GM12878 (cell line): ENCODE measurements at regions not wholly inside any gene's neighbourhood (a gene's known extent, or its start where the extent isn't known, plus 50 kb on each side); places are given as distances from the start of the nearest gene placed in this dataset.

Experiments
- ATAC-seq: fragments of 200-7000 bp; cut with Tn5 transposase; 3 replicates; pipeline ENCODE4 v1.9.1; 2020; ENCODE audit warnings: mild to moderate bottlenecking, moderate library complexity
- BruUV-seq: library from RNA; stranded (reverse); fragments of 400-500 nt; replicated peaks from 2 replicates; lab custom pipeline; 2021; lab: Mats Ljungman, UMichigan
- CTCF ChIA-PET: fragments of 300-600 bp; sonication (Branson Sonifier 250); formaldehyde crosslinking; extraction: SDS; loops from one replicate; lab custom pipeline; 2021; ENCODE audit warnings: inconsistent platforms; lab: Yijun Ruan, JAX
- POLR2A ChIA-PET: fragments of 350-600 bp; formaldehyde crosslinking; extraction: SDS; loops from one replicate; lab custom pipeline; 2021; ENCODE audit warnings: inconsistent platforms; lab: Charles Lee
- RAD21 ChIA-PET: fragments of 300-600 bp; sonication (Branson Sonifier 250); formaldehyde crosslinking; loops from one replicate; lab custom pipeline; 2023; ENCODE audit warnings: antibody characterized with exemption; ENCODE audit not compliant: unreplicated experiment; lab: Charles Lee
- SMC1A ChIA-PET: fragments of 300-600 bp; sonication (Branson Sonifier 250); formaldehyde crosslinking; loops from one replicate; lab custom pipeline; 2023; ENCODE audit not compliant: unreplicated experiment, uncharacterized antibody; lab: Charles Lee
- DNase-seq: peaks from one replicate; pipeline ENCODE4 v3.0.0-alpha.2; 2011; ENCODE audit warnings: low read depth, low spot score
- FAIRE-seq: peaks from 3 replicates; lab custom pipeline; 2011; peaks lifted over from hg19 to GRCh38; lab: Jason Lieb, UNC
- H2AFZ ChIP-seq: 2 replicates; pipeline ENCODE4 v1.6.0; 2011; ENCODE audit warnings: low read depth, low read length, control low read depth; ENCODE audit not compliant: control insufficient read depth
- H3K27ac ChIP-seq: 2 replicates; pipeline ENCODE4 v1.5.1; 2011; ENCODE audit warnings: control low read depth; ENCODE audit not compliant: control insufficient read depth, insufficient read depth
- H3K27me3 ChIP-seq, 2 experiments: replicated peaks in 1 of 2; 2 replicates each; pipeline versions ENCODE4 v1.6.0 to v1.6.1; 2011; ENCODE audit warnings: low read length in 1 of 2; ENCODE audit not compliant: control insufficient read depth in 2 of 2, insufficient read depth in 2 of 2
- H3K36me3 ChIP-seq, 2 experiments: 2 replicates each; pipeline ENCODE4 v1.5.1; 2011; ENCODE audit warnings: low read length in 1 of 2; ENCODE audit not compliant: control insufficient read depth in 2 of 2, insufficient read depth in 2 of 2
- H3K4me1 ChIP-seq: 2 replicates; pipeline ENCODE4 v1.6.1; 2011; ENCODE audit warnings: mild to moderate bottlenecking, low read length, moderate library complexity, mixed read lengths; ENCODE audit not compliant: control insufficient read depth, insufficient read depth
- H3K4me2 ChIP-seq: 2 replicates; pipeline ENCODE4 v1.6.0; 2011; ENCODE audit warnings: control low read depth; ENCODE audit not compliant: control insufficient read depth, insufficient read depth
- H3K4me3 ChIP-seq: fragments of 200-600 bp; sonication (generic); 2 replicates; pipeline ENCODE4 v1.5.1; 2016
- H3K79me2 ChIP-seq: 2 replicates; pipeline ENCODE4 v1.6.0; 2011; ENCODE audit warnings: low read length; ENCODE audit not compliant: control insufficient read depth, insufficient read depth
- H3K9ac ChIP-seq: 2 replicates; pipeline ENCODE4 v1.8.0; 2011; ENCODE audit warnings: low read length, control low read depth, mixed read lengths; ENCODE audit not compliant: control insufficient read depth, insufficient read depth
- H3K9me3 ChIP-seq: replicated peaks from 3 replicates; pipeline ENCODE4 v1.5.1; 2011; ENCODE audit warnings: mild to moderate bottlenecking, low read length; ENCODE audit not compliant: control insufficient read depth, insufficient read depth
- H4K20me1 ChIP-seq: 2 replicates; pipeline ENCODE4 v1.6.0; 2011; ENCODE audit not compliant: control insufficient read depth, insufficient read depth
- BCL3 ChIP-seq: IDR thresholded peaks from 2 replicates; pipeline ENCODE4 v1.6.1; 2011; ENCODE audit warnings: borderline replicate concordance, low read depth, mild to moderate bottlenecking, moderate library complexity, low read length; ENCODE audit not compliant: insufficient read depth, poor library complexity, severe bottlenecking
- CBX3 ChIP-seq: fragments of 200-600 bp; sonication (generic); IDR thresholded peaks from 2 replicates; pipeline ENCODE4 v1.6.1; 2016; ENCODE audit warnings: low read depth, borderline replicate concordance
- IRF5 ChIP-seq: fragments of 450-650 bp; IDR thresholded peaks from 2 replicates; pipeline ENCODE4 v1.6.1; 2017; ENCODE audit warnings: borderline replicate concordance
- JUND ChIP-seq: IDR thresholded peaks from 2 replicates; pipeline ENCODE4 v1.6.1; 2012; ENCODE audit warnings: low read depth, mild to moderate bottlenecking, low read length, improper control_type of control experiment, moderate library complexity
- KAT2A ChIP-seq: conservative IDR thresholded peaks from 2 replicates; pipeline ENCODE4 v1.6.1; 2011; ENCODE audit warnings: low read depth, low read length; ENCODE audit not compliant: control insufficient read depth
- NR2C1 ChIP-seq: fragments of 450-650 bp; IDR thresholded peaks from 2 replicates; pipeline ENCODE4 v1.6.1; 2017; ENCODE audit warnings: antibody characterized with exemption, mild to moderate bottlenecking, moderate library complexity
- NR2C2 ChIP-seq: IDR thresholded peaks from 2 replicates; pipeline ENCODE4 v1.6.1; 2011; ENCODE audit warnings: borderline replicate concordance, low read depth; ENCODE audit not compliant: control insufficient read depth, insufficient read length
- YY1 ChIP-seq: IDR thresholded peaks from 2 replicates; pipeline ENCODE4 v1.6.1; 2011; ENCODE audit warnings: low read depth, mild to moderate bottlenecking, low read length
- ZNF274 ChIP-seq: IDR thresholded peaks from one replicate; pipeline ENCODE4 v1.8.0; 2011; ENCODE audit not compliant: insufficient read length, insufficient read depth
- ZNF384 ChIP-seq: IDR thresholded peaks from 2 replicates; pipeline ENCODE4 v1.6.1; 2012; ENCODE audit warnings: low read depth, mild to moderate bottlenecking, low read length, improper control_type of control experiment, borderline replicate concordance
- WGBS: methylation state at CpG from one replicate; pipeline ENCODE4 v1.1.6; 2016; ENCODE audit warnings: low lambda C conversion rate; ENCODE audit not compliant: insufficient replicate concordance, insufficient coverage; ENCODE audit errors: missing lambda C conversion rate; 5-methylcytosine and 5-hydroxymethylcytosine counted together
- in situ Hi-C: fragments of 300-500 bp; cut with MboI; formaldehyde crosslinking; loops from 9 replicates; pipeline ENCODE4 v1.14.3; 2018; ENCODE audit warnings: mixed read lengths
- intact Hi-C: fragments of 100-400 bp; cut with micrococcal nuclease; formaldehyde crosslinking; loops from one replicate; pipeline ENCODE4 v1.14.2; 2022; ENCODE audit not compliant: unreplicated experiment
- TF ChIP-seq, protein P1 (sequence below): IDR thresholded peaks from 2 replicates; pipeline ENCODE4 v1.6.1; 2012; ENCODE audit warnings: low read depth, low read length, improper control_type of control experiment

DNA sequence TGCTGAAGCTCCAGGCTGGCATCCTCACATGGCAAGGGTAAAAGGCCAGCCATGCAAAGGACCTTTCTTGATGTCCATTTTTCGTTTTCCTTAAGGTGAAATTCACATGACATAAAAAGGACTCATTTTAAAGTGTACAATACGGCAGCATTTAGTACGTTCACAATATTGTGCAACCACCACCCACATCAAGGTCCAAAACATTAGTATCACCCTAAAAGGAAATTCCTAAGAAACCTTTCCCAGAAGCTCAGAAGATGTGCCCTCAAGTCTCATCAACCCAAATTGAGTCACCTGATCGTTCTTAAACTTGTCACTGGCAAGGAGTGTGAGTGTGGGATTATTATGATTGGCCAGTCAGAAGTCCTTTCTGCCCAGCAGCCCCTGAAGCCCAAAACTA, 250.1 kb downstream of the TLE3 start:
- BruUV-seq, result no TSS peak
- peaks cover 0 to 2% of the 10 kb centered on the region in 2 experiments; a peak in 2 of 4 replicates for H3K27me3 ChIP-seq
- intact Hi-C loops (no loop called here), in situ Hi-C loops (no loop called here)
- ChIA-PET RAD21 (no interaction called here), POLR2A (no interaction called here), CTCF (no interaction called here), SMC1A (no interaction called here)
- no peaks in the 10 kb centered on the region for H3K4me1 ChIP-seq
- H3K36me3 ChIP-seq, result no peaks in the 10 kb centered on the region
- no peak overlapping the region for H3K9ac ChIP-seq
- H3K27ac ChIP-seq, result no peak overlapping the region
- no peak overlapping the region for H2AFZ ChIP-seq
- DNase-seq (no peak), ATAC-seq (no peak), FAIRE-seq (no peak)
- TF ChIP-seq, protein P1, sequence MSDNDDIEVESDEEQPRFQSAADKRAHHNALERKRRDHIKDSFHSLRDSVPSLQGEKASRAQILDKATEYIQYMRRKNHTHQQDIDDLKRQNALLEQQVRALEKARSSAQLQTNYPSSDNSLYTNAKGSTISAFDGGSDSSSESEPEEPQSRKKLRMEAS, result no peak
- TF ChIP-seq JUND, result no peak
- no peak overlapping the region for H3K4me2 ChIP-seq
- 37% methylated on average over 4 of the region's 4 CpGs for WGBS
- H3K9me3 ChIP-seq, result no peaks in the 10 kb centered on the region; the same call in 2 of the 3 replicates
- H3K4me3 ChIP-seq, result no peak overlapping the region
- no peaks in the 10 kb centered on the region for H4K20me1 ChIP-seq
- H3K79me2 ChIP-seq, result no peaks in the 10 kb centered on the region

DNA sequence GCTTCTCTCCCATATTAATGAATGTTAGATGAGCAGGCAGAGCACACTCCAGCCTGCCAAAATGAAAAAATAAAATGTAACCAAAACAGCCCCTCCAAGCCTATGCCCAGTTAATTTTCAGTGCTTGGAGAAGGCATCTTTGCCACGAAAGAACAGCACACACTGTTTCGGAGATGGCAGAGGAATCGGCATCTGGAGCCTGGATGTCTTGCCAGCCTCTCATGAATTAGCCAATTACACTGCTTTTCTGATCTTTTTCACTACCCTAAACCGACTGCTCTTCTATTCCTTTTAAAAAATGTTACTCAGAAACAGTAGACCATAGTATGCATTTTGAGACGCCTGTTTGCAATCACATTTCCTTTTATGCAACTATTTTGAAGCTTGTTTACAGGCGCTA, 249.6 kb downstream of the TLE3 start:
- H4K20me1 ChIP-seq, result no peaks in the 10 kb centered on the region
- H3K4me3 ChIP-seq, result no peak overlapping the region
- H3K4me2 ChIP-seq, result no peak overlapping the region
- no peaks in the 10 kb centered on the region for H3K4me1 ChIP-seq
- RAD21 ChIA-PET, result no interaction called here
- FAIRE-seq (no peak), DNase-seq (no peak), ATAC-seq (no peak)
- H3K9me3 ChIP-seq, result no peaks in the 10 kb centered on the region; the same call in 2 of the 3 replicates
- WGBS, result 25% methylated on average over 6 of the region's 6 CpGs
- H2AFZ ChIP-seq, result no peak overlapping the region
- no peaks in the 10 kb centered on the region for H3K36me3 ChIP-seq
- H3K9ac ChIP-seq, result no peak overlapping the region
- CTCF ChIA-PET, result interaction anchor here (1.2 kb wide), 1 partner anchor 13 kb away, joined by 5 read pairs; no protein-coding TSS in a partner anchor
- H3K27ac ChIP-seq, result no peak overlapping the region
- SMC1A ChIA-PET, result no interaction called here
- H3K79me2 ChIP-seq, result no peaks in the 10 kb centered on the region
- in situ Hi-C loops, result no loop called here
- intact Hi-C loops, result no loop called here
- POLR2A ChIA-PET, result no interaction called here
- H3K27me3 ChIP-seq, result peaks cover 0 to 2% of the 10 kb centered on the region in 2 experiments; a peak in 2 of 4 replicates
- BruUV-seq, result no TSS peak
- TF ChIP-seq NR2C1 (no peak), IRF5 (no peak), NR2C2 (no peak), CBX3 (no peak), ZNF274 (no peak), KAT2A (no peak), YY1 (no peak), BCL3 (no peak), ZNF384 (no peak)
